ENCODE measurements at regions not wholly inside any gene's neighbourhood (a gene's known extent, or its start where the extent isn't known, plus 50 kb on each side); places are given as distances from the start of the nearest gene placed in this dataset.
"Not testable (repeated sequence)": the region's sequence is repeated elsewhere in the genome, so short reads cannot be mapped to it uniquely, and the experiment has no call there.

GRCh38 chr21:8987896-8988295, 1533.5 kb upstream of the TPTE start:
- H3K4me1 ChIP-seq; H3K36me3 ChIP-seq; H3K4me3 ChIP-seq; H3K27ac ChIP-seq; DNase-seq; ATAC-seq; intact Hi-C loops (cut with DNase I): not testable (repeated sequence)
- peaks cover 0 to 26% (median 0%) of the 10 kb centered on the region in 12 donors for H3K9me3 ChIP-seq
- 34 to 40% methylated on average over 28 of the region's 58 CpGs; no CpG with 5 or more reads in 2 of the 4 donors for WGBS, 4 donors
- peaks cover 0 to 36% (median 28%) of the 10 kb centered on the region in 9 donors for H3K27me3 ChIP-seq

- intact Hi-C loops (cut with DNase I) = no loop called here
- H3K4me3 ChIP-seq = no peak overlapping the region
- H3K4me1 ChIP-seq = no peaks in the 10 kb centered on the region
- DNase-seq (no peak), ATAC-seq (no peak)
- peaks cover 0 to 44% (median 31%) of the 10 kb centered on the region in 9 donors for H3K27me3 ChIP-seq
- H3K27ac ChIP-seq = no peak overlapping the region
- 64 to 74% (median 69%) methylated on average over 8 to 9 of the region's 9 CpGs for WGBS, 4 donors
- TF ChIP-seq POLR2A (IDR thresholded peaks at IDR 0.05) = no peak
- TF ChIP-seq, protein P1, sequence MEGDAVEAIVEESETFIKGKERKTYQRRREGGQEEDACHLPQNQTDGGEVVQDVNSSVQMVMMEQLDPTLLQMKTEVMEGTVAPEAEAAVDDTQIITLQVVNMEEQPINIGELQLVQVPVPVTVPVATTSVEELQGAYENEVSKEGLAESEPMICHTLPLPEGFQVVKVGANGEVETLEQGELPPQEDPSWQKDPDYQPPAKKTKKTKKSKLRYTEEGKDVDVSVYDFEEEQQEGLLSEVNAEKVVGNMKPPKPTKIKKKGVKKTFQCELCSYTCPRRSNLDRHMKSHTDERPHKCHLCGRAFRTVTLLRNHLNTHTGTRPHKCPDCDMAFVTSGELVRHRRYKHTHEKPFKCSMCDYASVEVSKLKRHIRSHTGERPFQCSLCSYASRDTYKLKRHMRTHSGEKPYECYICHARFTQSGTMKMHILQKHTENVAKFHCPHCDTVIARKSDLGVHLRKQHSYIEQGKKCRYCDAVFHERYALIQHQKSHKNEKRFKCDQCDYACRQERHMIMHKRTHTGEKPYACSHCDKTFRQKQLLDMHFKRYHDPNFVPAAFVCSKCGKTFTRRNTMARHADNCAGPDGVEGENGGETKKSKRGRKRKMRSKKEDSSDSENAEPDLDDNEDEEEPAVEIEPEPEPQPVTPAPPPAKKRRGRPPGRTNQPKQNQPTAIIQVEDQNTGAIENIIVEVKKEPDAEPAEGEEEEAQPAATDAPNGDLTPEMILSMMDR (IDR thresholded peaks at IDR 0.05) = no peak
- H3K36me3 ChIP-seq = no peaks in the 10 kb centered on the region
- H3K9me3 ChIP-seq = peaks cover 0 to 34% (median 0%) of the 10 kb centered on the region in 12 donors
Observed at GRCh38 chr21:8988696-8989095, 1532.7 kb upstream of the TPTE start.

DNA sequence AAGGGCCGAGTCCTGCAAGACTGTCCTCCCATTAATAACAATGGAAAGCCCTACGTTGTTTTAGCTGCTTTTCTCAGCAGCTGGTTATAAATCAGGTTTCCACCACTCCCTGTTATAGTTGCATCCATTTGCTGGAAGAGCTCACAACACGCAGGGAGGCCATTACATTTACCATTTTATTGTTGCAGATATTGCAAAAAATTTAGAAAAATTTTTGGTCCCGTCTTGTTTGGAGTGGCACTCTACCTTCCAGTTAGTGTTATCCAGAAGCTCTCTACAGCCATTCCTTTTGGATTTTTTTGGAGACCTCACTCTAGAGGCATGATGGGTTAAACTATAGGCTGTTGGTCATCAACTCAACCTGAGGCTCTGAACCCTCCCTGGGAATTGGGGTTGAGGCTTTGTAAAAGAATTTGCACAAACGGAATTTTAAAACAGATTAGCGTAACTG, 1532.1 kb upstream of the TPTE start:
- WGBS, 4 donors = 33 to 45% (median 41%) methylated on average over 6 of the region's 6 CpGs
- TF ChIP-seq POLR2A (IDR thresholded peaks at IDR 0.05) = no peak
- TF ChIP-seq, protein P1 (IDR thresholded peaks at IDR 0.05) = no peak
- no peaks in the 10 kb centered on the region for H3K36me3 ChIP-seq
- no peaks in the 10 kb centered on the region for H3K4me1 ChIP-seq
- DNase-seq (no peak), ATAC-seq (peak in 3 of 4 donors; percentile 26 to 50 (median 43))
- intact Hi-C loops (cut with DNase I) = no loop called here
- peaks cover 0 to 40% (median 0%) of the 10 kb centered on the region in 12 donors for H3K9me3 ChIP-seq
- H3K4me3 ChIP-seq = no peak overlapping the region
- H3K27ac ChIP-seq = no peak overlapping the region
- peaks cover 0 to 50% (median 37%) of the 10 kb centered on the region in 9 donors for H3K27me3 ChIP-seq

DNA sequence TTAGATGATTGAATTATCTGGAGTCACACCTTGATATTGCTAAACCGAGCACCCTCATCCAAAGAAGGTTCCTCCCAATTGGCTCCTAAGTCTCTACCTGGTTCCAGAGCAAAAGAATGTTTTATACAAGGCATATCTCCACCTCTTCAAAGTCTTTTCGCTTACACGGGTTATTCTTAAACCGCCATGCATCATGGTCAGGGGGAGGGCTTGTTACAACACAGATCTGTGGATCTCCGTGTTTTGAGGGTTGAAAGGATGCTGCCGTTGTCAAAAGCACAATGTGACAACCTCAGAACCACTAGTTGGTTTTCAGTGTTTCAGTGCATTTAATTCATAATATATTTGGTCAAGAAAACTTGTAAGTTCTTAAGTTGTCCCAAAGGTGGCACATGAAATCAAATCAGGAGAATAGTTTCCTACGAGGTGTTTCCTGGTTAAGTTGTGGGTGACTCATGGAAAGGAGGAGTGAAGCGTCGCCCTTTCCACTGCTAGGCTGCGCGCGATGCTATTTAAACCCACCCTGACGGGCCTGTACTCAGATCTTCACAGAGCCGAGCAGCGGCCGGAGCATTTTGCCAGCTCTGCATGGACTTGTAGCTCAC, 1531.6 kb upstream of the TPTE start:
- ATAC-seq (peak; percentile 22 to 54 (median 36)), DNase-seq (peak in 1 of 5 donors; percentile 80)
- WGBS, 4 donors = 57 to 60% (median 59%) methylated on average over 16 of the region's 16 CpGs
- Histone ChIP-seq H3K27me3 (peaks cover 0 to 54% (median 39%) of the 10 kb centered on the region in 9 donors), H3K9me3 (peaks cover 0 to 44% (median 0%) of the 10 kb centered on the region in 12 donors), H3K36me3 (no peaks in the 10 kb centered on the region), H3K4me1 (no peaks in the 10 kb centered on the region), H3K4me3 (no peak overlapping the region), H3K27ac (no peak overlapping the region)
- TF ChIP-seq, protein P1 (IDR thresholded peaks at IDR 0.05) = no peak
- TF ChIP-seq POLR2A (IDR thresholded peaks at IDR 0.05) = no peak
- intact Hi-C loops (cut with DNase I) = no loop called here

Data from heart left ventricle (tissue), 16 donors.